ENCODE measurements at regions not wholly inside any gene's neighbourhood (a gene's known extent, or its start where the extent isn't known, plus 50 kb on each side); places are given as distances from the start of the nearest gene placed in this dataset.
"Not testable (repeated sequence)": the region's sequence is repeated elsewhere in the genome, so short reads cannot be mapped to it uniquely, and the experiment has no call there.

GRCh38 chr4:167896260-167896659 lies 196.1 kb upstream of the ANXA10 start:
- TF ChIP-seq, protein P1, sequence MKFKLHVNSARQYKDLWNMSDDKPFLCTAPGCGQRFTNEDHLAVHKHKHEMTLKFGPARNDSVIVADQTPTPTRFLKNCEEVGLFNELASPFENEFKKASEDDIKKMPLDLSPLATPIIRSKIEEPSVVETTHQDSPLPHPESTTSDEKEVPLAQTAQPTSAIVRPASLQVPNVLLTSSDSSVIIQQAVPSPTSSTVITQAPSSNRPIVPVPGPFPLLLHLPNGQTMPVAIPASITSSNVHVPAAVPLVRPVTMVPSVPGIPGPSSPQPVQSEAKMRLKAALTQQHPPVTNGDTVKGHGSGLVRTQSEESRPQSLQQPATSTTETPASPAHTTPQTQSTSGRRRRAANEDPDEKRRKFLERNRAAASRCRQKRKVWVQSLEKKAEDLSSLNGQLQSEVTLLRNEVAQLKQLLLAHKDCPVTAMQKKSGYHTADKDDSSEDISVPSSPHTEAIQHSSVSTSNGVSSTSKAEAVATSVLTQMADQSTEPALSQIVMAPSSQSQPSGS (IDR thresholded peaks at IDR 0.05; ENCODE audit: low read length): not testable (repeated sequence)
- TF ChIP-seq CHD2 (IDR thresholded peaks at IDR 0.05; ENCODE audit: borderline replicate concordance, low read depth, low read length); EP300 (IDR thresholded peaks at IDR 0.05; ENCODE audit: borderline replicate concordance in 1 of 2, control insufficient read depth in 1 of 2, low read depth in 2 of 2, low read length in 2 of 2); GABPA (IDR thresholded peaks at IDR 0.05; ENCODE audit: low read depth); REST (IDR thresholded peaks at IDR 0.05; ENCODE audit: low read depth, low read length); SMC3 (IDR thresholded peaks at IDR 0.05; ENCODE audit: borderline replicate concordance, low read length); CBX5 (IDR thresholded peaks at IDR 0.05; ENCODE audit: low read depth); RCOR1 (conservative IDR thresholded peaks at IDR 0.05; ENCODE audit: low read depth, low read length): not testable (repeated sequence)

Measured in GM12878 (cell line).